ENCODE measurements at regions not wholly inside any gene's neighbourhood (a gene's known extent, or its start where the extent isn't known, plus 50 kb on each side); places are given as distances from the start of the nearest gene placed in this dataset.

DNA sequence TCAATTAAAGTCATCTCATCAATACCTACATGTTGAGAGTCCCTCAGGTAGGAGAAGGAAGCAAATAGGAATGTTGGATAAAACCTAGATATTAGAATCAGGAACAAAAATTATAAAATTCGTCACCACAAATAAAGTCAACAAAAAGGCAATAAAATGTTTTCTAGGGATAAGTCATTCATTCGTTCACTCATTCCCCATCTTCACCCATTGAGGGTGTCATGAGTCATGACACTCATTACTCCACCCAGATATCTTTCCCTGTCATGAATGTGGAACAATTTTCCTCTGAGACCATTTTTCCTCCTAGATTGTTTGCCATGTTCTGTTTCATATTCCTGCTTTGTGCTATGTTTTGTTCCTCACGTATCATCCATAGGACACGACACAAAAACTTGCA, 50.9 kb upstream of the OLIG3 start:
- TF ChIP-seq TEAD4 (IDR thresholded peaks at IDR 0.05) (no peak), CEBPB (IDR thresholded peaks at IDR 0.05) (no peak), MAX (IDR thresholded peaks at IDR 0.05) (no peak), TAF1 (IDR thresholded peaks at IDR 0.05; ENCODE audit: low read depth) (no peak), FOXM1 (IDR thresholded peaks at IDR 0.05; ENCODE audit: borderline replicate concordance, low read depth) (no peak), EGR1 (IDR thresholded peaks at IDR 0.05) (no peak), ZBTB7A (IDR thresholded peaks at IDR 0.05; ENCODE audit: low read depth) (no peak), TCF12 (IDR thresholded peaks at IDR 0.05; ENCODE audit: low read depth) (no peak), NFIC (IDR thresholded peaks at IDR 0.05) (no peak)

GRCh38 chr6:137547186-137547585, 53.0 kb upstream of the OLIG3 start:
- no peak for TF ChIP-seq YY1 (IDR thresholded peaks at IDR 0.05; ENCODE audit: low read depth)
- TF ChIP-seq USF1 (IDR thresholded peaks at IDR 0.05), result no peak
- TF ChIP-seq FOXM1 (IDR thresholded peaks at IDR 0.05; ENCODE audit: borderline replicate concordance, low read depth), result no peak
- no peak for TF ChIP-seq EGR1 (IDR thresholded peaks at IDR 0.05)
- no peak for TF ChIP-seq EP300 (IDR thresholded peaks at IDR 0.05; ENCODE audit: borderline replicate concordance)
- TF ChIP-seq REST (IDR thresholded peaks at IDR 0.05; ENCODE audit: low read depth), result no peak

GRCh38 chr6:137547601-137548000, 53.4 kb upstream of the OLIG3 start:
- TF ChIP-seq NFIC (IDR thresholded peaks at IDR 0.05) (no peak), YY1 (IDR thresholded peaks at IDR 0.05; ENCODE audit: low read depth) (no peak), EP300 (IDR thresholded peaks at IDR 0.05; ENCODE audit: borderline replicate concordance) (no peak), EGR1 (IDR thresholded peaks at IDR 0.05) (no peak)

- TF ChIP-seq TEAD4 (IDR thresholded peaks at IDR 0.05), result no peak
- no peak for TF ChIP-seq TCF12 (IDR thresholded peaks at IDR 0.05; ENCODE audit: low read depth)
- no peak for TF ChIP-seq NFIC (IDR thresholded peaks at IDR 0.05)
- no peak for TF ChIP-seq REST (IDR thresholded peaks at IDR 0.05; ENCODE audit: low read depth)
- TF ChIP-seq EGR1 (IDR thresholded peaks at IDR 0.05), result no peak
- TF ChIP-seq FOXM1 (IDR thresholded peaks at IDR 0.05; ENCODE audit: borderline replicate concordance, low read depth), result no peak
- no peak for TF ChIP-seq TAF1 (IDR thresholded peaks at IDR 0.05; ENCODE audit: low read depth)
- no peak for TF ChIP-seq ZBTB7A (IDR thresholded peaks at IDR 0.05; ENCODE audit: low read depth)
- TF ChIP-seq RAD21 (IDR thresholded peaks at IDR 0.05; ENCODE audit: low read depth), result no peak
- TF ChIP-seq MAX (IDR thresholded peaks at IDR 0.05), result no peak
- no peak for TF ChIP-seq CEBPB (IDR thresholded peaks at IDR 0.05)
- no peak for TF ChIP-seq EP300 (IDR thresholded peaks at IDR 0.05; ENCODE audit: borderline replicate concordance)
These were observed 54.9 kb upstream of the OLIG3 start for GRCh38 chr6:137549106-137549505.

- TF ChIP-seq USF1 (IDR thresholded peaks at IDR 0.05) (no peak), YY1 (IDR thresholded peaks at IDR 0.05; ENCODE audit: low read depth) (no peak), EGR1 (IDR thresholded peaks at IDR 0.05) (no peak), RAD21 (IDR thresholded peaks at IDR 0.05; ENCODE audit: low read depth) (no peak), EP300 (IDR thresholded peaks at IDR 0.05; ENCODE audit: borderline replicate concordance) (no peak), TAF1 (IDR thresholded peaks at IDR 0.05; ENCODE audit: low read depth) (no peak), MAX (IDR thresholded peaks at IDR 0.05) (no peak), ZBTB7A (IDR thresholded peaks at IDR 0.05; ENCODE audit: low read depth) (no peak), CREB1 (IDR thresholded peaks at IDR 0.05; ENCODE audit: low read depth) (no peak)
These were observed 56.3 kb upstream of the OLIG3 start for GRCh38 chr6:137550535-137550934.

DNA sequence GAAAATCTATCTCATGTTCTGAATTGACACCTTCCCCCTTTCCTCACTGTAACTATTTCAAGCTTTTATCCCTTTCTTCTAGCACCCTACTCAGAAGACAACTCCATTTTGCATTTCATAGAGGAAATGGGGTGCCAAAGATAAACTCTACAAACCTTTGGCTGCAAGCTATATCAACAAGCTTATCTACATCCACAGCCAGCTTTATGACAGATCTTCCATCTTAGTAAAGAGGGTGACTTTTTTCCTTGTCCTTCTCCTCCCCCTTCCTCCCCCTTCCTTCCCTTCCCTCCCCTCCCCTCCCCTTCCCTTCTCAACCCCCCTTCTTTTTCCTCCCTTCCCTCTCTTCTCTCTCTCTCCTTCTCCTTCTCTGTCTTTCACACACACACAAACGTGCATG, 58.0 kb upstream of the OLIG3 start:
- no peak for TF ChIP-seq REST (IDR thresholded peaks at IDR 0.05; ENCODE audit: low read depth)
- TF ChIP-seq ZBTB7A (IDR thresholded peaks at IDR 0.05; ENCODE audit: low read depth), result no peak
- TF ChIP-seq CREB1 (IDR thresholded peaks at IDR 0.05; ENCODE audit: low read depth), result no peak
- no peak for TF ChIP-seq TAF1 (IDR thresholded peaks at IDR 0.05; ENCODE audit: low read depth)
- no peak for TF ChIP-seq CEBPB (IDR thresholded peaks at IDR 0.05)
- TF ChIP-seq FOXM1 (IDR thresholded peaks at IDR 0.05; ENCODE audit: borderline replicate concordance, low read depth), result no peak
- TF ChIP-seq TEAD4 (IDR thresholded peaks at IDR 0.05), result no peak
- TF ChIP-seq USF1 (IDR thresholded peaks at IDR 0.05), result no peak
